T-helper 1 cell treated with Interleukin-12 subunit alpha and Interleukin-12 subunit beta and Interleukin-4 antibody, amounts not matched to agents 30 ng/mL and 1 ng/mL, for 36 hours (primary cell): ENCODE measurements at regions not wholly inside any gene's neighbourhood (a gene's known extent, or its start where the extent isn't known, plus 50 kb on each side); places are given as distances from the start of the nearest gene placed in this dataset.
"Not testable (repeated sequence)": the region's sequence is repeated elsewhere in the genome, so short reads cannot be mapped to it uniquely, and the experiment has no call there.

Experiments
- intact Hi-C: fragments of 100-400 bp; cut with micrococcal nuclease; formaldehyde crosslinking; loops from one replicate; pipeline ENCODE4 v1.15.1; 2024

- intact Hi-C loops = no loop called here
Measured at GRCh38 chr15:30830961-30831360, 72.8 kb upstream of the FAN1 start.

DNA sequence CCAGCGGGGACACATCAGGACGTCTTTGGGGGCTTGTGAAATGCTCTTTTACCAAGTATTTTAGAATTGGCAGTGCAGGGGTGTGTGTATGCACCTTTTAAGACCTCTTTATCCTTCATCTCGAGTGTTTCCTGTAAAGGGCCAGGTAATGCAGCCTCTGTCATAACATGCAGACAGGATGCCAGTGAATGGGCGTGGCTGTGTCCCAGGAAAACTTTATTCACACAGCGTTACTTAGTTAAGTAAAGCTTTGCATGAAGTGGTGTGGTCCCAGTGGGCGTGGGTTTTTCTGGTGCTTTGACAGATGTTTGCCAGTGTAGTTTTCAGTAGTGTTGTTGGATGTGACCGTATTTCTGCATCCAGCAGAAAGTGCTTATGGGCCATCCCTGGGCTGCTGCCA is 70.3 kb upstream of the FAN1 start:
- intact Hi-C loops = not testable (repeated sequence)

- intact Hi-C loops = not testable (repeated sequence)
Measured at GRCh38 chr15:30841639-30842038, 62.1 kb upstream of the FAN1 start.

DNA sequence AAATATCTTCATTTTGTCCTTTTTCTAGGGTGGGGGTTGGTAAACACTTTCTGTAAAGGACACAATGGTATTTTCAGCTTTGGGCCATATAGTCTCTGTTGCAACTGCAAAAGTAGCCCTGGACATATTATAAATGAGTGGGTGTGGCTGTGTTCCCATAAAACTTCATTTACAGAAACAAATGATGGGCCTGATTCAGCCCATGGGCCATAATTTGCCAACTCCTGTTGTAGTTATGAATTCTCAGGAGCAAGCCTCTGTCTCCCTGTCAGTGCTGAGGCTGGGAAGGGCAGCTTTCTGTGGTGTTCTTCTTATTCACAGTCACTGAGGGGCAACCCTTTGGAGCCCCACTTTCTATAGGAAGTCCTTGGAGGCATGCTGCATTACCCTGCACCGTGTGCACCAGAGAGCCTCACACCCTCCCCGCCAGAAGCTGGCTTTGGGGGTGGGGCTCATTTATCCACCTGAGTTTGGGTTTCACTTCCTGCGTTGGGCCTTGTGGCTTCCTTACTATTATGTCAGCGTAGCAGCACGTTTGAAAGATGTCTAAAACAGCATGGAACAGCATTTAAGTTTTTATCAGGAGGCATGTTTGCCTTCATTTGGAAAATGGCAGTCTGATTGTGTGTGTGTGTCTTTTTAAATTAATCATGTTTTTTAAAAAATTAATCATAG is 60.8 kb upstream of the FAN1 start:
- intact Hi-C loops = not testable (repeated sequence)

- intact Hi-C loops = not testable (repeated sequence)
Measured at GRCh38 chr15:30845536-30845935, 58.2 kb upstream of the FAN1 start.
